ENCODE measurements at regions not wholly inside any gene's neighbourhood (a gene's known extent, or its start where the extent isn't known, plus 50 kb on each side); places are given as distances from the start of the nearest gene placed in this dataset.

DNA sequence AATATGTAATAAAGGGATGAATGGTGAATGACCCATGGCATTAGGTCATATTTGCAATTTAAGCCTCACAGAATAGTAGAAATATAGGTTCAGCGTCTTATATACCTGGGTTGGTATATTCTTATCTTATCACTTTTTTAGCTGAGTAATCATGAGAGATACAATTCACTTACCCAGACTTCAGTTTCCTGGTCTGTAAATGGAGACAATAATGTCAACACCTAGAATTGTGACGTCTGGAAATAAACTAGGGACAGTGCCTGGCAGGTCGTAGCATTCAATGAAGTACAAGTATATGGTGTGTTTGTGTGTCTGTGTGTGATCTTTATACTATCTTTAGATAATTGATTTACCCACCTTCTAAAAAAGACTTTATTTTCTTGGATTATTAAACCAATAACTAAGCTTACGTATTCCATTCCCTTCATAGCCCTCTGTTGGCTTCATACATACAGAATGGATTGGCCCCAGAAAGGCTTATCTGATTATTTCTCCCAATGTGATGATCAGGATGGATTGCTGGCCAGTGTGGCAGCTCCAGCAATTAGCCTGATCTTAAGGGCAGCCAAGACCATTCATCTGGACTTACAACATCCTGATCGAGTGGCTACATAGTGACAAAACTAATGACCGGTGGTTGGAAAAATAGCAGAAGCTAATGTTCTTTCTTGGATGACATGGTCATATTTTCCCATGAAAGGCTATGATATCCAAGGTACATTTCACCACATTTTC, 121.2 kb upstream of the NPVF start:
- Histone ChIP-seq H3K9me3 (ENCODE audit: control insufficient read depth, insufficient read depth, low read length) (no peaks in the 10 kb centered on the region), H3K4me3 (ENCODE audit: low read depth, low read length) (no peak overlapping the region), H3K27ac (ENCODE audit: low read depth, low read length) (no peak overlapping the region), H3K27me3 (ENCODE audit: control insufficient read depth, insufficient read depth, low read length) (peaks cover 2% of the 10 kb centered on the region)
- DNase-seq (ENCODE audit: low read depth, low spot score) = no peak
- ChIA-PET POLR2A (no interaction called here), CTCF (interaction anchor here (1.4 kb wide), 1 partner anchor 216 kb away, joined by 3 read pairs; no protein-coding TSS in a partner anchor)
- TF ChIP-seq CTCF (IDR thresholded peaks at IDR 0.05; ENCODE audit: low read depth, low read length) = no peak

DNA sequence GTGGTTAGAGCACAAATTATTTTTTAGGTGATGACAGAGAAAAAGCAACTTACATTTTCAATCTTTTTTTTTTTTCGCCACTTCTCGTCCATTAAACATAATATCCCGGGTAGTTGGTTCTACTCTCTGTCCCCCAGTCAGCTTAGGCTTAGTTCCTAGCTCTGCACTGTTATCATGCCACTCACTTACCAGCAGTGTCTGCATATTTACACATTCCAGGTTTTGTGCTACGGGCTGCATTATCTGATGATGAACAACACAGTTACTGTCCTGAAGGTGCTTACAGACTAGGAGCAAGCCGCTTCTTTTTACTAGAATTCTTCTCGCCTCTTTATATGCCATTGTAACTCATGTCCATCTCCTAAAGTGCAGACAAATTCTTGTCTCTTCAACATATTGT, 121.8 kb upstream of the NPVF start:
- DNase-seq (ENCODE audit: low read depth, low spot score) = no peak
- peaks cover 2% of the 10 kb centered on the region for H3K27me3 ChIP-seq (ENCODE audit: control insufficient read depth, insufficient read depth, low read length)
- no peak overlapping the region for H3K4me3 ChIP-seq (ENCODE audit: low read depth, low read length)
- TF ChIP-seq CTCF (IDR thresholded peaks at IDR 0.05; ENCODE audit: low read depth, low read length) = no peak
- POLR2A ChIA-PET = no interaction called here
- no peaks in the 10 kb centered on the region for H3K9me3 ChIP-seq (ENCODE audit: control insufficient read depth, insufficient read depth, low read length)
- CTCF ChIA-PET = no interaction called here
- no peak overlapping the region for H3K27ac ChIP-seq (ENCODE audit: low read depth, low read length)

- H3K9me3 ChIP-seq (ENCODE audit: control insufficient read depth, insufficient read depth, low read length) = no peaks in the 10 kb centered on the region
- TF ChIP-seq CTCF (IDR thresholded peaks at IDR 0.05; ENCODE audit: low read depth, low read length) = no peak
- no peak overlapping the region for H3K27ac ChIP-seq (ENCODE audit: low read depth, low read length)
- no peak for DNase-seq (ENCODE audit: low read depth, low spot score)
- CTCF ChIA-PET = no interaction called here
- POLR2A ChIA-PET = no interaction called here
- no peak overlapping the region for H3K4me3 ChIP-seq (ENCODE audit: low read depth, low read length)
- peaks cover 2% of the 10 kb centered on the region for H3K27me3 ChIP-seq (ENCODE audit: control insufficient read depth, insufficient read depth, low read length)
These were observed 123.5 kb upstream of the NPVF start for GRCh38 chr7:25351761-25352160.

DNA sequence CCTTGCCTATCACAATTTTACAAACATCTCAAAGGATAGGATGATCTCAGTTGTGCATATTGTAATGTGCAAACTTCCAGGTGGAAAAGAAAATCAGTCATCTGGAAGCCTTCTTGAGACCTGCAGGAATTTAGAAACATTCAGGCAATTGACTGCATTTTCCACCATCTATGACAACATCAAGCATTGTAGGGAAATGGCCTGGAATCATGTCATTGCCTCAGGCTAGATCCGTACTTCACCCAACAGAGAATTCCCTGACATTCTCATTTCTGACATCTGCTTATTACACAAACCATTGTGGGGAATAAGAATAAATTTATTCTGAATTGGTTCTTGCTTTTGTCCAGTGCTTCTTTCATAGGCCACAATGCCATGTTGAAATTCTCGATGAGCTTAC, 124.9 kb upstream of the NPVF start:
- DNase-seq (ENCODE audit: low read depth, low spot score) = no peak
- no peak overlapping the region for H3K4me3 ChIP-seq (ENCODE audit: low read depth, low read length)
- ChIA-PET POLR2A (no interaction called here), CTCF (no interaction called here)
- no peak overlapping the region for H3K27ac ChIP-seq (ENCODE audit: low read depth, low read length)
- H3K9me3 ChIP-seq (ENCODE audit: control insufficient read depth, insufficient read depth, low read length) = no peaks in the 10 kb centered on the region
- no peaks in the 10 kb centered on the region for H3K27me3 ChIP-seq (ENCODE audit: control insufficient read depth, insufficient read depth, low read length)
- no peak for TF ChIP-seq CTCF (IDR thresholded peaks at IDR 0.05; ENCODE audit: low read depth, low read length)

GRCh38 chr7:25353732-25354131, 125.4 kb upstream of the NPVF start:
- Histone ChIP-seq H3K27me3 (ENCODE audit: control insufficient read depth, insufficient read depth, low read length) (no peaks in the 10 kb centered on the region), H3K9me3 (ENCODE audit: control insufficient read depth, insufficient read depth, low read length) (no peaks in the 10 kb centered on the region), H3K27ac (ENCODE audit: low read depth, low read length) (no peak overlapping the region), H3K4me3 (ENCODE audit: low read depth, low read length) (no peak overlapping the region)
- CTCF ChIA-PET = no interaction called here
- DNase-seq (ENCODE audit: low read depth, low spot score) = no peak
- no peak for TF ChIP-seq CTCF (IDR thresholded peaks at IDR 0.05; ENCODE audit: low read depth, low read length)
- POLR2A ChIA-PET = no interaction called here

All from AG04450 (cell line).